Right atrium auricular region (tissue), 2 donors: ENCODE measurements at regions not wholly inside any gene's neighbourhood (a gene's known extent, or its start where the extent isn't known, plus 50 kb on each side); places are given as distances from the start of the nearest gene placed in this dataset.

ENCODE experiments used
- DNase-seq: peaks from one replicate; pipeline ENCODE4 v3.0.0-alpha.2; 2019; ENCODE audit warnings: low spot score
- H3K27ac ChIP-seq, 2 donors: fragments of 200-600 bp; sonication (generic); 1 replicate in 1 of 2; 2 replicates in 1 of 2; pipeline ENCODE4 v1.5.1; 2016 to 2019
- H3K27me3 ChIP-seq, 2 donors: fragments of 200-600 bp; sonication (generic); one replicate each; pipeline versions ENCODE4 v1.5.1 to v1.6.0; 2017 to 2019
- H3K36me3 ChIP-seq: fragments of 200-600 bp; sonication (generic); one replicate; pipeline ENCODE4 v1.5.1; 2016
- H3K4me1 ChIP-seq, 2 donors: fragments of 200-600 bp; sonication (generic); one replicate each; pipeline versions ENCODE4 v1.5.1 to v1.6.0; 2017 to 2019
- H3K4me3 ChIP-seq, 2 donors: fragments of 200-600 bp; sonication (generic); 1 replicate in 1 of 2; 2 replicates in 1 of 2; pipeline ENCODE4 v1.5.1; 2017 to 2019; ENCODE audit warnings: mild to moderate bottlenecking in 1 of 2, moderate library complexity in 1 of 2
- H3K9me3 ChIP-seq, 2 donors: fragments of 200-600 bp; sonication (generic); one replicate each; pipeline ENCODE4 v1.5.1; 2019
- TF ChIP-seq, protein P1 (sequence below), 2 donors: fragments of 200-600 bp; sonication (generic); IDR thresholded peaks; one replicate each; pipeline ENCODE4 v1.5.1; 2019; ENCODE audit warnings: antibody characterized with exemption in 2 of 2

DNA sequence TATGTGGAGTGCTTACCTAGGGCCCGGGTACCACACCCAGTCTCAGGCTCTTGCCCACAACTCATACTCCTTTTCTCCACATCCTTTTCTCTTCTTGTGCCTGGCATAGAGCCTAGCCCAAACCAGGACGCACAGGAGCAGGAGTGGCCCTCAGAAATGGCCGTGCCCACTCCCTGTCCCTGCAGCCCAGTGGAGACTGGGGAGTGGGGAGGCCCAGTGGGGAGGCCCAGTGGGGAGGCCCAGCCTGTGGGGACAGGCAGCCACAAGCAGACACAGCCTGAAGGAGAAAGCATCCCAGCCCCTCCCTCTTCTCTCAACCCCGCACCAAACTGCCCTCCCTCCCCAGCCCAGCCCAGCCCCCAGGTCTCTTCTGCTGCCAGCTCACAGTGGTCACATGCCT lies 196.8 kb downstream of the KIF26A start:
- Histone ChIP-seq H3K4me1 (no peaks in the 10 kb centered on the region), H3K27me3 (no peaks in the 10 kb centered on the region), H3K27ac (no peak overlapping the region), H3K9me3 (peaks cover 3 to 22% of the 10 kb centered on the region in 2 donors), H3K36me3 (no peaks in the 10 kb centered on the region), H3K4me3 (no peak overlapping the region)
- DNase-seq, result no peak
- TF ChIP-seq, protein P1, sequence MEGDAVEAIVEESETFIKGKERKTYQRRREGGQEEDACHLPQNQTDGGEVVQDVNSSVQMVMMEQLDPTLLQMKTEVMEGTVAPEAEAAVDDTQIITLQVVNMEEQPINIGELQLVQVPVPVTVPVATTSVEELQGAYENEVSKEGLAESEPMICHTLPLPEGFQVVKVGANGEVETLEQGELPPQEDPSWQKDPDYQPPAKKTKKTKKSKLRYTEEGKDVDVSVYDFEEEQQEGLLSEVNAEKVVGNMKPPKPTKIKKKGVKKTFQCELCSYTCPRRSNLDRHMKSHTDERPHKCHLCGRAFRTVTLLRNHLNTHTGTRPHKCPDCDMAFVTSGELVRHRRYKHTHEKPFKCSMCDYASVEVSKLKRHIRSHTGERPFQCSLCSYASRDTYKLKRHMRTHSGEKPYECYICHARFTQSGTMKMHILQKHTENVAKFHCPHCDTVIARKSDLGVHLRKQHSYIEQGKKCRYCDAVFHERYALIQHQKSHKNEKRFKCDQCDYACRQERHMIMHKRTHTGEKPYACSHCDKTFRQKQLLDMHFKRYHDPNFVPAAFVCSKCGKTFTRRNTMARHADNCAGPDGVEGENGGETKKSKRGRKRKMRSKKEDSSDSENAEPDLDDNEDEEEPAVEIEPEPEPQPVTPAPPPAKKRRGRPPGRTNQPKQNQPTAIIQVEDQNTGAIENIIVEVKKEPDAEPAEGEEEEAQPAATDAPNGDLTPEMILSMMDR (IDR thresholded peaks at IDR 0.05), result no peak

DNA sequence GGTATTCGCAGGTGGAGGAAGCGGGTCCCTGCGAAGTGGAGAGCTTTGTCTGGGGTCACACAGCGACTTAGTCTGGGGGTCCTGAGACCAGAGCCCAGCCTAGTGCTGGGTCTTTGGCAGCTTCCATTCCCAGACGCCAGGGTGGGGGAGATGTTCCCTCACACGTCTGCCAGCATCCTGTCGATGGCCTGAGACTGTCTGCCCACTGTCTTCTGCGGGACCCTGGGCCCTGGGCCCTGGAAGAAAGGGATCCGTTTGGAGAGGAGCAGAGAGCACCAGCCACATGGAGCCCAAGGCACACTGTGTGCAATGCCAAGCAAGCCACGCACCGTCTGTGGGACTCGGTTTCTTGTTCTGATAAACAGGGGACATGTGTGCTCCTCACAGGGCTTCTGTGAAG lies 197.2 kb downstream of the KIF26A start:
- no peak overlapping the region for H3K4me3 ChIP-seq
- no peaks in the 10 kb centered on the region for H3K36me3 ChIP-seq
- H3K9me3 ChIP-seq, result peaks cover 3 to 18% of the 10 kb centered on the region in 2 donors
- DNase-seq, result no peak
- no peaks in the 10 kb centered on the region for H3K27me3 ChIP-seq
- no peak overlapping the region for H3K27ac ChIP-seq
- TF ChIP-seq, protein P1 (IDR thresholded peaks at IDR 0.05), result no peak
- H3K4me1 ChIP-seq, result no peaks in the 10 kb centered on the region

DNA sequence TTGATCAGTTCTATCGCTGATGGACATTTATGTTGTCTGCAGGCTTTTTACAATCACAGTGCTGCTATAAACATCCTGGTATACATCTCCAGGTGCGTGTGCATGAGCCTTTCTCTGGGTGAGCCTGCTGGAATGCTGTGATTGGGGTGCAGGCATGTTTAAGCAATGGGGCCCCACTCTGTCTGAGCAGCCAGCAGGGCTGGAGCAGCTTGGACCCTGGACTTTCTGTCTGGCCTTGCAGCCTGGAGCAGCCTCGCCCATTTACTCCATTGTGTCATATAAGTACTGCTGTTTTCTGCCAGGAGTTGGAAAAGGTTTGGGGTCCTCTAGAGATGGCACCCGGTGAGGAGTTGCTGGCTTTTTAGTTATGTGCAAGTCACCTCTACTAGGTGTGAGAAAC lies 199.0 kb downstream of the KIF26A start:
- H3K4me1 ChIP-seq, result no peaks in the 10 kb centered on the region
- H3K27me3 ChIP-seq, result no peaks in the 10 kb centered on the region
- no peaks in the 10 kb centered on the region for H3K36me3 ChIP-seq
- no peak overlapping the region for H3K27ac ChIP-seq
- DNase-seq, result no peak
- H3K9me3 ChIP-seq, result peaks cover 3 to 6% of the 10 kb centered on the region in 2 donors
- no peak overlapping the region for H3K4me3 ChIP-seq
- TF ChIP-seq, protein P1 (IDR thresholded peaks at IDR 0.05), result no peak

- Histone ChIP-seq H3K9me3 (peaks cover 3 to 6% of the 10 kb centered on the region in 2 donors), H3K27me3 (no peaks in the 10 kb centered on the region), H3K4me3 (no peak overlapping the region), H3K27ac (no peak overlapping the region), H3K36me3 (no peaks in the 10 kb centered on the region), H3K4me1 (no peaks in the 10 kb centered on the region)
- TF ChIP-seq, protein P1 (IDR thresholded peaks at IDR 0.05), result no peak
- no peak for DNase-seq
These were observed 201.0 kb downstream of the KIF26A start for GRCh38 chr14:104339361-104339760.

- peaks cover 3 to 6% of the 10 kb centered on the region in 2 donors for H3K9me3 ChIP-seq
- H3K4me3 ChIP-seq, result no peak overlapping the region
- H3K36me3 ChIP-seq, result no peaks in the 10 kb centered on the region
- TF ChIP-seq, protein P1 (IDR thresholded peaks at IDR 0.05), result no peak
- no peaks in the 10 kb centered on the region for H3K27me3 ChIP-seq
- no peak for DNase-seq
- no peaks in the 10 kb centered on the region for H3K4me1 ChIP-seq
- no peak overlapping the region for H3K27ac ChIP-seq
These were observed 201.4 kb downstream of the KIF26A start for GRCh38 chr14:104339829-104340228.
